Activated CD4-positive, alpha-beta T cell treated with anti-CD3 and anti-CD28 coated beads for 48 hours (primary cell): ENCODE measurements at regions not wholly inside any gene's neighbourhood (a gene's known extent, or its start where the extent isn't known, plus 50 kb on each side); places are given as distances from the start of the nearest gene placed in this dataset.

Source experiments
- DNase-seq: peaks from one replicate; pipeline ENCODE4 v3.0.0-alpha.2; 2020

GRCh38 chr10:131843881-131844284, 56.9 kb upstream of the PPP2R2D start:
- DNase-seq: no peak

GRCh38 chr10:131844529-131845084, 56.2 kb upstream of the PPP2R2D start:
- DNase-seq: no peak

GRCh38 chr10:131845505-131846239, 55.1 kb upstream of the PPP2R2D start:
- DNase-seq: no peak

GRCh38 chr10:131846240-131847101, 54.3 kb upstream of the PPP2R2D start:
- DNase-seq: no peak

- no peak for DNase-seq
Observed at GRCh38 chr10:131847241-131847783, 53.5 kb upstream of the PPP2R2D start.

- no peak for DNase-seq
Observed at GRCh38 chr10:131848296-131848695, 52.5 kb upstream of the PPP2R2D start.

- DNase-seq: no peak
Observed at GRCh38 chr10:131848741-131849590, 51.8 kb upstream of the PPP2R2D start.

- DNase-seq: no peak
Observed at GRCh38 chr10:131849591-131850382, 51.0 kb upstream of the PPP2R2D start.

- DNase-seq: no peak
Observed at GRCh38 chr10:131850383-131850870, 50.4 kb upstream of the PPP2R2D start.
